GM21737 (cell line): ENCODE measurements at regions not wholly inside any gene's neighbourhood (a gene's known extent, or its start where the extent isn't known, plus 50 kb on each side); places are given as distances from the start of the nearest gene placed in this dataset.
A peak's percentile ranks its signal among the peaks of the same experiment; 100 is the strongest.
"Not testable (repeated sequence)": the region's sequence is repeated elsewhere in the genome, so short reads cannot be mapped to it uniquely, and the experiment has no call there.

Source experiments
- ATAC-seq: cut with Tn5 transposase; IDR thresholded peaks from one replicate; pipeline ENCODE4 v1.9.1; 2021; ENCODE audit warnings: mild to moderate bottlenecking, moderate library complexity; ENCODE audit not compliant: unreplicated experiment

DNA sequence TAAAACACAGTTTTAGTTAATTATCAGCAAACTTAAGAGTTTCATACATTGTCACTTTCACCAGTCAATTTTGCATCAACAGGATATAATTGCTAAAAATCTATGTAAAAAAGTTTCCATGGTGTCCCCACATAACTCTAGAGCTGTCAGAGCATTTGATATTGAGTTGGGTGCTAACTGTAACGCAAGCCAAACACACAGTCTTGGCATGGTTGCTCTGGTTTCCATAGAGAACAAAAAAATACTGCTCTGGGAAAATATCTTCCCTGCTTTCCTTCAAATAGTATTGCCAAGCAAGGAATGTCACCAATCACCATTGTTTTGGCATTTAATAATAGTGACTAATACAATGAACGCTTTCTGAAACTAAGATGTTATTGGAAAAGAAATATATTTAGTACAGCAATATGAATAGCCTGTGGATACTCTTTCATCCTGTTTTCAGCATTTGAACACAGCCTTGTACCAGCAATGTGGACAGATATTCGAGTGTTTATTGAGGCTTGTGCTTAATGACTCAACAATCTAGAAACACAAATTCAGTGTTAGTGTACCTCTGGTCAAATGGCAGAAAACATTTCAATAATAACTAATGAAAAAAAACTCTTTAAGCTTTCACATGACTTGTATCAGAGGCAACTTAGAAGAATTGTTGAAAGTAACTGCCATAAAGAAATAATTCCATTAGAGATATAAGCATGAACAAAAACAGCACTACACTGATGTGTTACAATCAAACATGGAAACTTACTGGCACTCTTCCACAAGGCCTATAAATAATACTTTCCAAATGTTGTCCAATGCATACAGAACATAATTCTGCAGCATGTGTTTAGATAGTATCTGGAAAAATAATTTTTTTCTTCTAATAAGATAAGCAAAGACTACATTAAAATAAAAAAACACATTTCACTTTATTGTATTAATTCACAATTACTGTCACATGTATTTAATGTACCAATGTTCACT is 1469.5 kb upstream of the CELF2 start:
- no peak for ATAC-seq

DNA sequence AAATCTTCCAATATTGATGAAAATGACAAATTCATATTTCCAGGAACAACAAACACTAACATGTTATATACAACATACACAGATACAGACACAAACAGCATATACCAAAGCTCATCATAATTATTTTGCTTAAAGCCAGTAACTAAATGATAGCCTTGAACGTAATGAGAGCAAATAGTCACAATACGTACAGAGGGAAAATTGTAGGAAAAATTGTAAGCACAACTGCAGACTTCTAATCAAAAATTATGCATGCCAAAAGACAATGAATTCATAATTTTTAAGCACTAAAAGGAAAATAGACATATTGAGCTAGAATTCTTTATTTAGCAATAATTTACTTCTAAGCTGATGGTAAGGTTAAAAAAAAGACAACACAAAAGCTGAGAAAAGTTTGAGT is 1466.9 kb upstream of the CELF2 start:
- ATAC-seq, result no peak

- ATAC-seq, result no peak
Observed at GRCh38 chr10:9554321-9554720, 1463.4 kb upstream of the CELF2 start.

- no peak for ATAC-seq
Observed at GRCh38 chr10:9560976-9561375, 1456.7 kb upstream of the CELF2 start.

GRCh38 chr10:9561821-9562505 is 1455.7 kb upstream of the CELF2 start:
- no peak for ATAC-seq

DNA sequence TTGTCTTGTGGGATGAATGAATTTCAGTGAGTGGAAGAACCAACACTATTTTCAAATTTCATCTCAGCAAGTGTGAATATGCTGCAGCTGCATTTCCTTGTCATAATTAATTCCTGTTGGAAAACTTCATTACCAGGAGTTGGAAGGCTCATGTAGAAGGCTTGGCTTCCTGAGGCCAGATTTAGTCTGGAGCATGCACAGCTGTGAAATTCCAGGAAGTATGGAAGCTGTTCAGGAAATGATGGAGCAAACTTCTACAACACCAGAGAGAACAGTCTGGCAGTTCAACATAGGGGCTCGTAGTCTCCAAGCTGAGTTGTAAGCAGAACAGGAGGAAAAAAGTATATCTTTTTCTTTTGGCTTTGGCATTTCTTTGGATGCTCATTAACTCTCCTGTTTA is 1439.9 kb upstream of the CELF2 start:
- no peak for ATAC-seq

DNA sequence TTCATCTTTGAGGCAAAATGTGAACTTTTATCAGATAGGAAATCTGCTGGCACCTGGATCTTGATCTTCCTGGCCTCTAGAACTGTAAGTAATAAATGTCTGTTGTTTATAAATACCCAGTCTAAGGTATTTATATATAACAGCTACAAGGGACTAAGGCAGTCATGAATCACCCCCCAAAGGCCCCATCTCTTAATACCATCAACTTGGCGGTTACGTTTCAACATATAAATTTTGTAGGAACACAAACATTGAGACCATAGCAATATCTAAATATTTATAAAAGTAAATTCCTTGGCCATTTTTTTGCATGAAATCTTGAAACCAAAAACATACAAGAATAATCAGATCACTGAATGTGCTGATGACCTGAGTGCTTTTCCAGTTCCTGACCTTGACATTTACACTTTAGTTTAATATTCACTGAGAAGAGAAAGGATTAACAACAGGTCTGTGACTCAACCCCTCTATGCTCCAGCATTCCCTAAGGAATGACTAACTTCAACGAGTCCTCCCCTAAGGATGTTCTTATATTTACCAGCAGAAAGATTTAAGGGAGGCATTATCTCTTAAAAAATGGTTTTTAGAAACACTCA is 1438.5 kb upstream of the CELF2 start:
- ATAC-seq, result no peak

- not testable (repeated sequence) for ATAC-seq
Observed at GRCh38 chr10:9582803-9583202, 1434.9 kb upstream of the CELF2 start.

GRCh38 chr10:9596368-9596920 is 1421.2 kb upstream of the CELF2 start:
- no peak for ATAC-seq

- ATAC-seq, result no peak
Observed at GRCh38 chr10:9602998-9603397, 1414.7 kb upstream of the CELF2 start.

DNA sequence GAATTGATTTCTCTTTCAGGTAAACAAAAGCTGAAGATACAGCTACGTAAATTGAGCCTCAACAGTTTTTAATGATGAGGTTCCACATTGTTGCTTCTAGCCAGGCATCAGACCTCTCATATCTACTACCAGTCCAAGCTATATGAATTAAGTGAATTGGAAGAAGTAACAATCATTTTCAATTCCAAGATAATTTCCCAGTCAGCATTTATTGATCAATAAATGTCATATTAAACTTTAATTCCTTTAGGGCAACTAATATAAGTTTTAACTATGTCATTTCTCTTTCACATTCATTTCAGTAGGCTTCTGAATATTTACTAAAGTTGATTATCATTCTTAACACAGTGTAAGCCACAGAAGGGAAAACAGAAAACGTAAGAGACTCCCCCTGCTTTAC is 1413.7 kb upstream of the CELF2 start:
- no peak for ATAC-seq

DNA sequence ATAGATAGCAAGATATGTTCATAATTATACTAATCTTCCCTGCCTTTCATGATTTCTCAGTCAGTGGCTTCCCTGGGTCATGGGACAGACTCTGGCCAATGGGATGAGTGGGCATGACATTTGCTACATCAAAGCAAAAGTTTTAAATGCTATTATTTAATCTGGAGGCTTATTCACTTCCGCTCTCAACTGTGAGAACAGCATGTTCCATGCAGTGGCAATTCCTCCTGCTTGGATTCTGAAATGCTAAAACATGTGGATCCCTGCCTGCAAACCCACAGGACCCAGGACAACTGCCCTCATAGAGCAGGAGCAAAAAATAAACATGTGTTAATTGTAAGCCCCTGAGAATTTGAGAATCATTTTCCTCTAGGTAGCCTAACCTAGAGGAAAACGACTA is 1412.4 kb upstream of the CELF2 start:
- no peak for ATAC-seq

DNA sequence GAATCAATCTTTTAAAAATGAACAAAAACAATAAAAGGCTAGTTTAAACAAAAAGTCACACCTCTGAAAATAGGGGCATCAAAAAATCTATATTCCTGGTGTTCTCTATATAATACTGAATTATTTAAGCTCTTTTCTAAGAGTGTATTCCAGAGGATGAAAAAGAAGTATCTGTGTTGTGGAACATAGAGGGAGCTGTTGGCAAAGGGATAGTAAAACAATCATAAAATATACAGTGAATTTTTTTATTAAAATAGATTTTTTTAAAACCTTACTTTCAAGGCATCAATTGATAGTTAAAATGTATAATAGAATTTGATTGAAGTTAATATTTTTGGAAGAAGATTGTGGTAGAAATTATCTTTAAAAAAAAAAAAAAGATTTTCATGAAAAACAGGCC is 1409.1 kb upstream of the CELF2 start:
- ATAC-seq, result no peak

DNA sequence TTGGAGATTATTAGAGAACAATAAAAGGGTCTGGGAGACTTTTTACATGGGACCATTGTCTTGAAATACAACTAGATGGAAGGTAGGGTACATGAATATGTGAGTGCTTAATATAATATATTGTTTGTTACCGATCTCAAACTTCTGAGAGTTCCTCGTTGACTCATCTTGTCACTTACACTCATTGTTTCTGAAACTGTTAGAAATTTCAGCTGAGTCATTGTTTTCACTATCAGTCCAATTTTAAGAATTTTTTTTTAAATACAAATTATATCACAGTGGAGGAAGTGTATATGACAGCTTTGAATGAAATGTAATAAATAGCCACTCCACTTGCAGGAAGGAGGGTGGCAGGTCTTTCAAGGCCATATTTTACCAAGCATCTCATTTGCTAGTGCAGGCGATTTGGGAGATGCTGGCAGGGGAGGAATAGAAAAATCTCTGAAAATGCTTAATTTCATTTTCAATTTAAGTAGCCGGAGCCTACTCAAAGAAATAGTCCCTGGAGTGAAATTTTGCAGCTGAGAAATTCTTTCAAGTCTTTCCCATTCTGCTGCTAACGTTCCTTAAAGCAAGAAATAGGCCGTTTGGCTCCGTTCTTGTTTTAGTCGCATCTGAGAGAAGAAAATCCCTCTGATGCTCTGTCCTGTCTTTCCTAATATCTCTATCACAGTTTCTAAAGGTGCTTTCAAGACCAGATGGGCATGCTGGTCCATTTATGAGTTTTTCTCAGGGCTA is 1404.2 kb upstream of the CELF2 start:
- ATAC-seq, result peak; percentile 80

- no peak for ATAC-seq
Observed at GRCh38 chr10:9615189-9615588, 1402.5 kb upstream of the CELF2 start.

DNA sequence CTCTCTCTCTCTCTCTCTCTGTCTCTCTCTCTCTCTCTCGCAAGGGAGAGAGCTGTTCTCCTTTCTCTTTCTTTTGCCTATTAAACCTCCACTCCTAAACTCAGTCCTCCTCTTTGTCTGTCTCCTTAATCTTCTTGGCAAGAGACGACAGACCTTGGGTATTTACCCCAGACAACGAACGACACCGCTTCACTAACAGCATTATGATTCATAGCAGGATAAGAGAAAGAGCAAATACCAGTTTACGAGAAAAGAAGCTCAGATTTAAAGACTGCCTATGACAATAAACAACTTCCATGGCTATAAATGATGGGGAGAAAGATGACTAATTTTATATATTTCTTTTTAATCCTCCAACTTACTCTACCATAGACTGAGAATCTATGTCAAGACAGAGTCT is 1396.5 kb upstream of the CELF2 start:
- no peak for ATAC-seq

- ATAC-seq, result no peak
Observed at GRCh38 chr10:9625304-9625703, 1392.4 kb upstream of the CELF2 start.

DNA sequence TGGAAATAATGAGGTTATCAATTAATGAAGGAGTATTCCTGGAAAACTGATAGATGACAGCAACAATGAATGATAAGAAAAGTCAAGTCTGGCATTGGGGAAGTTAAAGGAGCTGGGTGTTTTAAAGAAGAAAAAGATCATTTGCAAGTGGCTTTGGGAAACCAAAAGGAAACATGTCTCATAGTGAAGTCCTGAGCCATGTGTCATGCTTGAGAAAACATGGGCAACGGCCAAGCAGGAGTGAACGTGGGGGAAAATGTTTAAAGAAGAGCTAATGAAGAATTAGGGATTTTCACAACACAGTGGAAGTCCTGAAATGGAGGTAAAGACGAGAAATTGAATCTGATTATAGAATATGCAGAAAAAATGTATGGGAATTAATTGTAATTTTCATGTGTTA is 1383.2 kb upstream of the CELF2 start:
- ATAC-seq, result no peak

GRCh38 chr10:9635691-9636090 is 1382.0 kb upstream of the CELF2 start:
- ATAC-seq, result no peak

DNA sequence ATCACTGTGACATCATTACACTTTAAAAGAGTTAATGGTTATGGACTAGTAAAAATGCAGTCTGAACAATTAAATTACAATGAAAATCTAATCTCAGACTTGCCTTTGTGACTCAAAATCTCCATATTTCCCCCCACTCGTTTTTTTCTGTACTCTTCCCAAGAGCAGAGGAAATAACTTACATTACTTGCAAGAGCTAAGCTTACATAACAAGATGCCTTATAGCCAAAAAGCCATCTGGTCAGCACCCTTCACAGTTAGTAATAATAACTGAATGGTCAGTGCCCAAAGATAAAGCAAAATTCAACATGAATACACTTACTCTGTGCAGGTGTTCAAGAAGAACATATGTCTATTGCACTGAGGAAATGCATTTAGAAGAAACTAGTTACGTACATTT is 1381.5 kb upstream of the CELF2 start:
- no peak for ATAC-seq

DNA sequence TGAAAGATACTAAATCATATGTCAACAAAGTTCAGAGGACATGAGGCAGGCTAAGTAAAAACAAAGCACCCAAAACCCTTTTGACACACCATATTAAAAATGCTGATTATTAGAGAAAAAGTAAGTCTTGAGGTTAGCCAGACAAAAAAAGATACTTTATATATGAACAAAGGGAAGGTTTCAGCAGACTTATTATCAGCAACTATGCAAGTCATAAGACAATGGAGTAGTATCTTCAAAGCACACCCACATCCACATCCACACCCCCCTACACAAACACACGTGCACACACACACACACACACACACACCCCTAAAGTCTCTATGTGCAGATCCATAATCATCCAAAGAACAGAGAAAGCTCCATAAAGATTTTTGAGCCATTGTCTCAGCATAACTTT is 1373.9 kb upstream of the CELF2 start:
- no peak for ATAC-seq
